ENCODE measurements at regions not wholly inside any gene's neighbourhood (a gene's known extent, or its start where the extent isn't known, plus 50 kb on each side); places are given as distances from the start of the nearest gene placed in this dataset.

DNA sequence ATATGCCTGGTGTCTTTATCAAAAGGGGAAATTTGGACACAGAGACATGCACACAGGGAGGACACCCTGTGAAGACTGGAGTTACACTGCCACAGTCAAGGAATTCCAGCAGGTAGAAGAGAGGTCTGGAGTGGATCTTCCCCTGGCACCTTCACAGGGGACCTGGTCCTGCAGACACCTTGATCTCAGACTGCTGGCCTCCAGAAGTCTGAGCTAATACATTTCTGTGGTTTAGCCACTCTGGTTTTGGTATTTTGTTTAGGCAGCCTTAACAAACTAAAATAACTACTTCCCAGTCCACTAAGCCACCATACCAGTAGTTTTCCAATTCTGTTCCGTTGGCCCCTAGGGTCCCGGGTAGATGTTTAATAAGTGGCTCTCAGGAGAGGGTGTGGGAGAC, 164.7 kb downstream of the SETD4 start:
- Mint-ChIP-seq H3K4me3 (no peak overlapping the region), H3K4me1 (no peaks in the 10 kb centered on the region), H3K27ac (ENCODE audit: unreplicated experiment) (no peak overlapping the region), H3K27me3 (ENCODE audit: low read depth) (no peaks in the 10 kb centered on the region), H3K9me3 (peaks cover 6% of the 10 kb centered on the region), H3K36me3 (ENCODE audit: low read depth) (no peaks in the 10 kb centered on the region)
- no peak for DNase-seq (ENCODE audit: low read depth, low spot score)
- TF ChIP-seq CTCF (conservative IDR thresholded peaks at IDR 0.05): no peak

GRCh38 chr21:35893156-35893555, 167.2 kb downstream of the SETD4 start:
- Mint-ChIP-seq H3K27ac (ENCODE audit: unreplicated experiment) (no peak overlapping the region), H3K36me3 (ENCODE audit: low read depth) (no peaks in the 10 kb centered on the region), H3K9me3 (peaks cover 6% of the 10 kb centered on the region), H3K4me3 (no peak overlapping the region), H3K27me3 (ENCODE audit: low read depth) (no peaks in the 10 kb centered on the region), H3K4me1 (no peaks in the 10 kb centered on the region)
- no peak for DNase-seq (ENCODE audit: low read depth, low spot score)
- TF ChIP-seq CTCF (conservative IDR thresholded peaks at IDR 0.05): no peak

DNA sequence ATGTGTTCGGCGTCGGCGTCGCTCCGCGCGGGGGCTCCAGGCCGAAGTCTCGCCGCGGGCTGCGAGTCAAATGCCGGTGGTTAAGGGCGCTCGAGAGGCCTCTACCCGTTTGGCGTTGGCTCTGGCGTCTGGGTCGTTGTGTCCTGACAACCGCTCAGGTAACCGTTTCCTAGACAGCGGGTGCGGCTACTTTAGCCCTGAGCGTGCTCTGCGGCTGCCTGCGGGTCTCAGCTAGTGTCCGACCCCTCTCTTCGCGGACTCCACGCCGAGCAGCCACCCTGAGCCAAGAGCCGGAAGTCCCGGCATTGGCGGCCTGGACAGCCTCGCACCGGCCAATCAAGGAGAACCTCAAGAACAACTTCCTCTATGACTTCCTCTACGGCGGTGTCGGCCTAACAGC, 173.4 kb downstream of the SETD4 start:
- Mint-ChIP-seq H3K27me3 (ENCODE audit: low read depth) (peaks cover 27% of the 10 kb centered on the region), H3K9me3 (no peaks in the 10 kb centered on the region), H3K4me3 (no peak overlapping the region), H3K27ac (ENCODE audit: unreplicated experiment) (no peak overlapping the region), H3K4me1 (peaks cover 10% of the 10 kb centered on the region), H3K36me3 (ENCODE audit: low read depth) (no peaks in the 10 kb centered on the region)
- TF ChIP-seq CTCF (conservative IDR thresholded peaks at IDR 0.05): no peak
- no peak for DNase-seq (ENCODE audit: low read depth, low spot score)

- Mint-ChIP-seq H3K4me1 (peaks cover 10% of the 10 kb centered on the region), H3K36me3 (ENCODE audit: low read depth) (no peaks in the 10 kb centered on the region), H3K9me3 (no peaks in the 10 kb centered on the region), H3K27me3 (ENCODE audit: low read depth) (peaks cover 29% of the 10 kb centered on the region), H3K27ac (ENCODE audit: unreplicated experiment) (no peak overlapping the region), H3K4me3 (no peak overlapping the region)
- TF ChIP-seq CTCF (conservative IDR thresholded peaks at IDR 0.05): no peak
- DNase-seq (ENCODE audit: low read depth, low spot score): no peak
Observed at GRCh38 chr21:35885942-35886541, 174.3 kb downstream of the SETD4 start.

DNA sequence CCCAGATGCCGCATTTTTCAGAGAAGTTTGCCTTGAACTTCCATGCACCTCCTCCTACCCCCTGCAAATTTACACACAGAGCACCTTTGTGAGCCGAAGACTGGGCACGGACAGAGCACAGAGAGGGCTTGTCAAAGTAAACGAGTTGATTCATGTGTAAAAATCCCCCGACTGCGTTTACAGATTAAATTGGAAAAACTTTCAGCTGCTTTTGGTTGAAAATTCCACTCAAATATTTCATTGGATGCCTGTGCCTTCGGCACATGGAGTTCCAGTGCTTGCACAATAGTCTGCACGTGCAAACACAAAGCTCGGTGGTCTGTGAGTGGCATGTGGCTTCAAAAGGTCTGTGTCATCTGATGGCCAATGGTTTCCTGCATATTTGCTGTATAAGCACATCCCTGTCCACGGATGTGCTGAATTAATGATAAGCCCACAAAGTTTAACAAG, 177.5 kb downstream of the SETD4 start:
- Mint-ChIP-seq H3K4me3 (peak overlapping the region; percentile 8), H3K27me3 (ENCODE audit: low read depth) (peaks cover 32% of the 10 kb centered on the region), H3K4me1 (peaks cover 10% of the 10 kb centered on the region), H3K27ac (ENCODE audit: unreplicated experiment) (no peak overlapping the region), H3K36me3 (ENCODE audit: low read depth) (no peaks in the 10 kb centered on the region), H3K9me3 (no peaks in the 10 kb centered on the region)
- TF ChIP-seq CTCF (conservative IDR thresholded peaks at IDR 0.05): no peak
- no peak for DNase-seq (ENCODE audit: low read depth, low spot score)
